H1 (cell line): ENCODE measurements at regions not wholly inside any gene's neighbourhood (a gene's known extent, or its start where the extent isn't known, plus 50 kb on each side); places are given as distances from the start of the nearest gene placed in this dataset.
"Not testable (repeated sequence)": the region's sequence is repeated elsewhere in the genome, so short reads cannot be mapped to it uniquely, and the experiment has no call there.

Experiments used
- CTCF ChIA-PET: fragments of 300-600 bp; sonication (Branson Sonifier 250); formaldehyde crosslinking; loops from one replicate; lab custom pipeline; 2021; ENCODE audit not compliant: partially characterized antibody; lab: Charles Lee
- POLR2A ChIA-PET: fragments of 300-600 bp; sonication (Branson Sonifier 250); formaldehyde crosslinking; loops from one replicate; lab custom pipeline; 2021; ENCODE audit warnings: inconsistent platforms; ENCODE audit not compliant: partially characterized antibody; lab: Charles Lee
- DNase-seq, 2 experiments: peaks; one replicate each; pipeline versions ENCODE4 v3.0.0 to v3.0.0-alpha.2; 2010 to 2022; ENCODE audit warnings: low spot score in 2 of 2, low read depth in 1 of 2, mixed read lengths in 1 of 2
- FAIRE-seq: peaks from 2 replicates; lab custom pipeline; 2011; peaks lifted over from hg19 to GRCh38; lab: Jason Lieb, UNC
- H2AFZ ChIP-seq: 2 replicates; pipeline ENCODE4 v1.8.1; 2012; ENCODE audit warnings: low read length, inconsistent platforms
- H2AK5ac ChIP-seq: 2 replicates; pipeline ENCODE4 v1.6.1; 2013; ENCODE audit warnings: low read depth, low read length
- H2BK120ac ChIP-seq: replicated peaks from 2 replicates; pipeline ENCODE3; 2013; ENCODE audit warnings: low read depth, low read length, inconsistent platforms
- H2BK12ac ChIP-seq: 2 replicates; pipeline ENCODE4 v1.6.1; 2013; ENCODE audit warnings: low read depth, low read length
- H2BK15ac ChIP-seq: 2 replicates; pipeline ENCODE4 v1.6.1; 2013; ENCODE audit warnings: low read length
- H2BK20ac ChIP-seq: 2 replicates; pipeline ENCODE4 v1.6.1; 2013; ENCODE audit warnings: low read length
- H2BK5ac ChIP-seq: 2 replicates; pipeline ENCODE4 v1.6.1; 2013; ENCODE audit warnings: low read depth, low read length
- H3K14ac ChIP-seq: 2 replicates; pipeline ENCODE4 v1.6.1; 2013; ENCODE audit warnings: inconsistent platforms; ENCODE audit not compliant: insufficient read length
- H3K18ac ChIP-seq: 2 replicates; pipeline ENCODE4 v1.6.1; 2013; ENCODE audit warnings: low read length; ENCODE audit errors: extremely low read depth
- H3K23ac ChIP-seq: 2 replicates; pipeline ENCODE4 v1.6.1; 2013; ENCODE audit warnings: inconsistent platforms; ENCODE audit not compliant: insufficient read length
- H3K23me2 ChIP-seq: 2 replicates; pipeline ENCODE4 v1.6.1; 2013; ENCODE audit warnings: low read depth, low read length
- H3K27ac ChIP-seq: 2 replicates; pipeline ENCODE4 v1.6.1; 2011; ENCODE audit warnings: low read depth, low read length, inconsistent platforms
- H3K27me3 ChIP-seq, 4 experiments: replicated peaks in 1 of 4; 1 replicate in 1 of 4; 2 replicates in 3 of 4; pipeline versions ENCODE4 v1.6.1 to v1.8.1; 2011 to 2013; ENCODE audit warnings: low read length in 3 of 4, mild to moderate bottlenecking in 3 of 4, inconsistent platforms in 2 of 4, mixed read lengths in 2 of 4, moderate library complexity in 1 of 4; ENCODE audit not compliant: control insufficient read depth in 3 of 4, insufficient read depth in 3 of 4; ENCODE audit errors: extremely low read depth in 1 of 4
- H3K36me3 ChIP-seq, 4 experiments: 2 replicates each; pipeline versions ENCODE4 v1.6.1 to v1.8.1; 2011 to 2013; ENCODE audit warnings: mild to moderate bottlenecking in 4 of 4, low read length in 3 of 4, moderate library complexity in 2 of 4, control low read depth in 1 of 4, inconsistent platforms in 1 of 4; ENCODE audit not compliant: insufficient read depth in 4 of 4, control insufficient read depth in 2 of 4
- H3K4ac ChIP-seq: replicated peaks from 2 replicates; pipeline ENCODE3; 2013; ENCODE audit warnings: low read length, low read depth, mixed read lengths, inconsistent platforms; ENCODE audit not compliant: insufficient read length
- H3K4me1 ChIP-seq, 4 experiments: replicated peaks in 1 of 4; 1 replicate in 1 of 4; 2 replicates in 3 of 4; pipeline versions ENCODE4 v1.6.1 to v1.8.1; 2011 to 2013; ENCODE audit warnings: low read length in 3 of 4, inconsistent platforms in 2 of 4, mixed read lengths in 1 of 4; ENCODE audit not compliant: insufficient read depth in 4 of 4, control insufficient read depth in 3 of 4
- H3K4me2 ChIP-seq, 2 experiments: 2 replicates each; pipeline versions ENCODE4 v1.6.1 to v1.8.1; 2011 to 2013; ENCODE audit warnings: low read depth in 2 of 2, low read length in 2 of 2, control low read depth in 1 of 2, inconsistent platforms in 1 of 2, mild to moderate bottlenecking in 1 of 2; ENCODE audit not compliant: insufficient read depth in 1 of 2
- H3K4me3 ChIP-seq, 4 experiments: fragments of 200-600, 300-600 bp in 1 of 4; sonication (generic), shearing (Covaris generic), sonication (Bioruptor Twin) in 1 of 4; 2 replicates each; pipeline versions ENCODE4 v1.5.1 to v1.8.1; 2011 to 2016; ENCODE audit warnings: low read length in 4 of 4, low read depth in 3 of 4, control low read depth in 2 of 4, inconsistent platforms in 2 of 4, mild to moderate bottlenecking in 2 of 4, mixed read lengths in 1 of 4, moderate library complexity in 1 of 4; ENCODE audit not compliant: insufficient read depth in 2 of 4; ENCODE audit errors: extremely low read depth in 1 of 4
- H3K56ac ChIP-seq: replicated peaks from 2 replicates; pipeline ENCODE3; 2013; ENCODE audit warnings: low read depth, mild to moderate bottlenecking, mixed read lengths, low read length, inconsistent platforms; ENCODE audit not compliant: insufficient read length
- H3K79me1 ChIP-seq: 2 replicates; pipeline ENCODE4 v1.6.1; 2013; ENCODE audit warnings: low read depth, low read length, control low read depth
- H3K79me2 ChIP-seq, 2 experiments: 2 replicates each; pipeline versions ENCODE4 v1.6.1 to v1.8.1; 2012 to 2013; ENCODE audit warnings: low read length in 2 of 2, mild to moderate bottlenecking in 2 of 2, inconsistent platforms in 1 of 2; ENCODE audit not compliant: insufficient read depth in 2 of 2, control insufficient read depth in 1 of 2
- H3K9ac ChIP-seq, 4 experiments: replicated peaks in 1 of 4; 1 replicate in 1 of 4; 2 replicates in 3 of 4; pipeline versions ENCODE4 v1.6.1 to v1.8.1; 2011 to 2013; ENCODE audit warnings: low read depth in 3 of 4, low read length in 3 of 4, control low read depth in 2 of 4, mild to moderate bottlenecking in 2 of 4, moderate library complexity in 2 of 4, inconsistent platforms in 1 of 4; ENCODE audit errors: extremely low read depth in 1 of 4
- H3K9me3 ChIP-seq, 2 experiments: 2 replicates each; pipeline versions ENCODE4 v1.6.1 to v1.8.1; 2012 to 2013; ENCODE audit warnings: mild to moderate bottlenecking in 2 of 2, moderate library complexity in 2 of 2, control low read depth in 1 of 2, inconsistent platforms in 1 of 2, low read depth in 1 of 2, low read length in 1 of 2, mixed read lengths in 1 of 2; ENCODE audit not compliant: insufficient read depth in 2 of 2
- H4K20me1 ChIP-seq, 2 experiments: replicated peaks in 1 of 2; 2 replicates each; pipeline versions ENCODE3 to v1.8.1; 2011 to 2013; ENCODE audit warnings: inconsistent platforms in 2 of 2, low read length in 2 of 2, mild to moderate bottlenecking in 1 of 2; ENCODE audit not compliant: insufficient read depth in 2 of 2, control insufficient read depth in 1 of 2
- H4K5ac ChIP-seq: 2 replicates; pipeline ENCODE4 v1.6.1; 2013; ENCODE audit warnings: low read length, low read depth, mixed read lengths, inconsistent platforms; ENCODE audit not compliant: insufficient read length
- H4K8ac ChIP-seq: 2 replicates; pipeline ENCODE4 v1.8.0; 2013; ENCODE audit warnings: mild to moderate bottlenecking, moderate library complexity, low read length, inconsistent platforms; ENCODE audit not compliant: insufficient read depth; ENCODE audit errors: extremely low read depth
- H4K91ac ChIP-seq: replicated peaks from 2 replicates; pipeline ENCODE3; 2013; ENCODE audit warnings: low read length, mixed read lengths, inconsistent platforms; ENCODE audit not compliant: insufficient read length
- RBBP5 ChIP-seq: IDR thresholded peaks from 2 replicates; pipeline ENCODE4 v1.7.1; 2012; ENCODE audit warnings: low read depth, mild to moderate bottlenecking, inconsistent platforms, low read length, moderate library complexity, borderline replicate concordance
- WGBS, 2 experiments: shearing (Covaris generic) in 1 of 2; methylation state at CpG; one replicate each; pipeline versions ENCODE4 v1.1.6 to v1.1.7; 2013 to 2015; ENCODE audit warnings: low lambda C conversion rate in 2 of 2, mixed read lengths in 2 of 2, inconsistent platforms in 1 of 2, low coverage in 1 of 2, missing lambda C conversion rate in 1 of 2; ENCODE audit not compliant: insufficient replicate concordance in 2 of 2, insufficient coverage in 1 of 2, insufficient read length in 1 of 2; ENCODE audit errors: extremely low coverage in 1 of 2, missing lambda C conversion rate in 1 of 2; 5-methylcytosine and 5-hydroxymethylcytosine counted together

DNA sequence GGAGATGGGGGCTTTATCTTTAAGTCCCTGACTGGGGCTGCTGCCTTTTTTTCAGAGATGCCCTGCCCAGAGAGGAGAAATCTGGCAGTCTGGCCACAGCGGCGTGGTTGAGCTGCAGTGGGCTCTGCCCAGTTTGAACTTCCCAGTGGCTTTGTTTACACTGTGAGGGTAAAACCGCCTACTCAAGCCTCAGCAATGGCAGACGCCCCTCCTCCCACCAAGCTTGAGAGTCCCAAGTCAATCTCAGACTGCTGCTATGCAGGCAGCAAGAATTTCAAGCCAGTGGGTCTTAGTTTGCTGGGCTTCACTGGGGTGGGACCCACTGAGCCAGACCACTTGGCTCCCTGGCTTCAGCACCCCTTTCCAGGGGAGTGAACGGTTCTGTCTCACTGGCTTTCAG lies 76.4 kb upstream of the DNAJC1 start:
- H3K9me3 ChIP-seq, H3K4me1 ChIP-seq, H3K36me3 ChIP-seq, H2BK20ac ChIP-seq, H3K9ac ChIP-seq, H2BK5ac ChIP-seq, H3K23me2 ChIP-seq, H3K79me1 ChIP-seq, H3K18ac ChIP-seq, H3K4me2 ChIP-seq, H2AK5ac ChIP-seq, FAIRE-seq, H2BK12ac ChIP-seq, H2BK15ac ChIP-seq, H4K20me1 ChIP-seq, H3K79me2 ChIP-seq, H3K14ac ChIP-seq, H3K27me3 ChIP-seq, H2BK120ac ChIP-seq, H3K23ac ChIP-seq, POLR2A ChIA-PET, H3K4ac ChIP-seq, H3K4me3 ChIP-seq, H3K27ac ChIP-seq, H3K56ac ChIP-seq, H4K91ac ChIP-seq, H4K5ac ChIP-seq: not testable (repeated sequence)
- H4K8ac ChIP-seq = peak overlapping the region; percentile 53; the same call in 1 of the 2 replicates
- peak; percentile 32; the same call in 1 of the 2 replicates for TF ChIP-seq RBBP5
- WGBS, 2 experiments = 67% methylated on average over 5 of the region's 5 CpGs; no CpG with 5 or more reads in 1 of the 2 experiments
- CTCF ChIA-PET = interaction anchor here (0.7 to 1.6 kb wide), 5 partner anchors 9 to 139 kb away, joined by 3 to 6 read pairs (median 3); no protein-coding TSS in a partner anchor
- DNase-seq = peak in 1 of 2 experiments; percentile 48
- H2AFZ ChIP-seq = peak overlapping the region; percentile 95
